IMR-90 (cell line): ENCODE measurements at regions not wholly inside any gene's neighbourhood (a gene's known extent, or its start where the extent isn't known, plus 50 kb on each side); places are given as distances from the start of the nearest gene placed in this dataset.

Experiments
- ATAC-seq: fragments of 200-7000 bp; cut with Tn5 transposase; 2 replicates; pipeline ENCODE4 v1.9.1; 2020; ENCODE audit warnings: low read depth, mild to moderate bottlenecking, moderate library complexity
- BruUV-seq: library from RNA; stranded (reverse); fragments of 400-500 nt; replicated peaks from 2 replicates; lab custom pipeline; 2021; lab: Mats Ljungman, UMichigan
- CTCF ChIA-PET: fragments of 300-600 bp; formaldehyde crosslinking; extraction: SDS; loops from one replicate; lab custom pipeline; 2021; ENCODE audit warnings: antibody characterized with exemption; lab: Yijun Ruan, JAX
- POLR2A ChIA-PET: fragments of 300-600 bp; sonication (Branson Sonifier 250); formaldehyde crosslinking; loops from one replicate; lab custom pipeline; 2022; ENCODE audit warnings: antibody characterized with exemption; ENCODE audit not compliant: unreplicated experiment; lab: Charles Lee
- DNase-seq: peaks from one replicate; pipeline ENCODE4 v3.0.0; 2013
- H2AFZ ChIP-seq: replicated peaks from 2 replicates; pipeline ENCODE3; 2013; ENCODE audit warnings: low read length, mild to moderate bottlenecking; ENCODE audit not compliant: poor library complexity
- H2AK5ac ChIP-seq: 2 replicates; pipeline ENCODE4 v1.6.1; 2013; ENCODE audit warnings: low read depth, low read length, inconsistent platforms
- H2AK9ac ChIP-seq: replicated peaks from 2 replicates; pipeline ENCODE3; 2013; ENCODE audit warnings: mild to moderate bottlenecking, low read depth, low read length, moderate library complexity; ENCODE audit not compliant: poor library complexity
- H2BK120ac ChIP-seq: 2 replicates; pipeline ENCODE4 v1.6.1; 2013; ENCODE audit warnings: low read depth, low read length, inconsistent platforms
- H2BK15ac ChIP-seq: 3 replicates; pipeline ENCODE4 v1.6.1; 2013; ENCODE audit warnings: low read depth, low read length, inconsistent platforms
- H2BK20ac ChIP-seq: 2 replicates; pipeline ENCODE4 v1.6.1; 2013; ENCODE audit warnings: low read depth, mild to moderate bottlenecking, inconsistent platforms, low read length, moderate library complexity
- H2BK5ac ChIP-seq: 2 replicates; pipeline ENCODE4 v1.6.1; 2013; ENCODE audit warnings: mild to moderate bottlenecking, low read depth, low read length, inconsistent platforms; ENCODE audit not compliant: poor library complexity, severe bottlenecking
- H3K14ac ChIP-seq: replicated peaks from 2 replicates; pipeline ENCODE4 v1.6.1; 2013; ENCODE audit warnings: low read depth, low read length, inconsistent platforms
- H3K18ac ChIP-seq: 2 replicates; pipeline ENCODE4 v1.6.1; 2013; ENCODE audit warnings: low read depth, low read length, control low read depth
- H3K23ac ChIP-seq: 2 replicates; pipeline ENCODE4 v1.6.1; 2013; ENCODE audit warnings: low read depth, low read length, inconsistent platforms
- H3K27ac ChIP-seq: 2 replicates; pipeline ENCODE4 v1.5.1; 2013; ENCODE audit warnings: mild to moderate bottlenecking, control low read depth, low read length; ENCODE audit not compliant: insufficient read depth
- H3K27me3 ChIP-seq: 2 replicates; pipeline ENCODE4 v1.6.1; 2013; ENCODE audit warnings: low read length; ENCODE audit not compliant: control insufficient read depth, insufficient read depth
- H3K36me3 ChIP-seq: 2 replicates; pipeline ENCODE4 v1.6.1; 2013; ENCODE audit warnings: low read length, mixed read lengths; ENCODE audit not compliant: control insufficient read depth, insufficient read depth
- H3K4ac ChIP-seq: 2 replicates; pipeline ENCODE4 v1.6.1; 2013; ENCODE audit warnings: low read depth, low read length, inconsistent platforms
- H3K4me1 ChIP-seq: 2 replicates; pipeline ENCODE4 v1.6.1; 2013; ENCODE audit warnings: low read length, mixed read lengths; ENCODE audit not compliant: control insufficient read depth, insufficient read depth
- H3K4me2 ChIP-seq: 2 replicates; pipeline ENCODE4 v1.6.1; 2013; ENCODE audit warnings: low read depth, mild to moderate bottlenecking, control low read depth, low read length, moderate library complexity
- H3K4me3 ChIP-seq: 2 replicates; pipeline ENCODE4 v1.5.1; 2013; ENCODE audit warnings: low read depth, mild to moderate bottlenecking, control low read depth, low read length, moderate library complexity; ENCODE audit not compliant: insufficient read depth
- H3K56ac ChIP-seq: 2 replicates; pipeline ENCODE4 v1.6.1; 2013; ENCODE audit warnings: low read length, inconsistent platforms; ENCODE audit not compliant: insufficient read depth; ENCODE audit errors: extremely low read depth
- H3K79me1 ChIP-seq, 2 experiments: 2 replicates each; pipeline ENCODE4 v1.6.1; 2013; ENCODE audit warnings: low read length in 2 of 2, inconsistent platforms in 1 of 2, low read depth in 1 of 2
- H3K9ac ChIP-seq: 2 replicates; pipeline ENCODE4 v1.6.1; 2013; ENCODE audit warnings: low read depth, low read length, control low read depth
- H3K9me1 ChIP-seq: 2 replicates; pipeline ENCODE4 v1.6.1; 2013; ENCODE audit warnings: low read length, inconsistent platforms; ENCODE audit not compliant: insufficient read depth
- H3K9me3 ChIP-seq: 2 replicates; pipeline ENCODE4 v1.6.1; 2013; ENCODE audit warnings: low read length; ENCODE audit not compliant: control insufficient read depth, insufficient read depth
- H4K20me1 ChIP-seq: 2 replicates; pipeline ENCODE4 v1.6.1; 2013; ENCODE audit warnings: low read length, inconsistent platforms; ENCODE audit not compliant: insufficient read depth
- H4K5ac ChIP-seq: 2 replicates; pipeline ENCODE4 v1.6.1; 2013; ENCODE audit warnings: mild to moderate bottlenecking, low read depth, low read length, control low read depth
- H4K8ac ChIP-seq, 2 experiments: 2 replicates each; pipeline ENCODE4 v1.6.1; 2013; ENCODE audit warnings: low read depth in 2 of 2, low read length in 2 of 2, control low read depth in 1 of 2, inconsistent platforms in 1 of 2
- H4K91ac ChIP-seq: 2 replicates; pipeline ENCODE4 v1.6.1; 2013; ENCODE audit warnings: low read depth, low read length, inconsistent platforms; ENCODE audit not compliant: insufficient read depth
- MAFK ChIP-seq: IDR thresholded peaks from 2 replicates; pipeline ENCODE4 v1.6.1; 2012; ENCODE audit warnings: low read depth, low read length, improper control_type of control experiment
- SMC3 ChIP-seq: fragments of 150-350 bp; IDR thresholded peaks from 2 replicates; pipeline ENCODE4 v1.6.1; 2016; ENCODE audit warnings: low read depth, mild to moderate bottlenecking, antibody characterized with exemption, low read length, moderate library complexity
- WGBS, 2 experiments: methylation state at CpG; one replicate each; pipeline versions ENCODE4 v1.1.5 to v1.1.7; 2013; ENCODE audit warnings: missing lambda C conversion rate in 2 of 2; ENCODE audit not compliant: insufficient read length in 1 of 2; ENCODE audit errors: extremely low coverage in 2 of 2; 5-methylcytosine and 5-hydroxymethylcytosine counted together
- dilution Hi-C: fragments of 300-500 bp; cut with HindIII; formaldehyde crosslinking; loops from one replicate; pipeline ENCODE4 v1.14.3; 2018; ENCODE audit warnings: low sequenced_read_pairs; ENCODE audit not compliant: unreplicated experiment
- in situ Hi-C: fragments of 300-500 bp; cut with MboI; formaldehyde crosslinking; loops from 3 replicates; pipeline ENCODE4 v1.14.3; 2019; ENCODE audit warnings: low sequenced_read_pairs, inconsistent platforms, mixed read lengths
- intact Hi-C: fragments of 100-400 bp; cut with micrococcal nuclease; formaldehyde crosslinking; loops from 2 replicates; pipeline ENCODE4 v1.10.0; 2022

GRCh38 chr1:71210718-71211117 is 129.9 kb upstream of the ZRANB2 start:
- no peak overlapping the region for H4K91ac ChIP-seq
- H3K4me2 ChIP-seq = no peak overlapping the region
- ChIA-PET POLR2A (no interaction called here), CTCF (interaction anchor here (0.5 kb wide), 1 partner anchor 273 kb away, joined by 3 read pairs; no protein-coding TSS in a partner anchor)
- H3K14ac ChIP-seq = no peak overlapping the region
- no peaks in the 10 kb centered on the region for H3K79me1 ChIP-seq
- H3K36me3 ChIP-seq = no peaks in the 10 kb centered on the region
- no peak overlapping the region for H3K4ac ChIP-seq
- in situ Hi-C loops (no loop called here), dilution Hi-C loops (no loop called here), intact Hi-C loops (no loop called here)
- no CpG with 5 or more reads among the region's 2 CpGs for WGBS, 2 experiments
- no peak overlapping the region for H3K23ac ChIP-seq
- H3K56ac ChIP-seq = no peak overlapping the region
- H3K9ac ChIP-seq = no peak overlapping the region
- no peak overlapping the region for H2BK15ac ChIP-seq
- no peak overlapping the region for H2AK9ac ChIP-seq
- H3K27me3 ChIP-seq = no peaks in the 10 kb centered on the region
- no peaks in the 10 kb centered on the region for H3K9me3 ChIP-seq
- no TSS peak for BruUV-seq
- no peak overlapping the region for H4K5ac ChIP-seq
- H3K9me1 ChIP-seq = no peaks in the 10 kb centered on the region
- no peaks in the 10 kb centered on the region for H4K20me1 ChIP-seq
- H3K4me1 ChIP-seq = no peaks in the 10 kb centered on the region
- no peak overlapping the region for H3K18ac ChIP-seq
- H3K4me3 ChIP-seq = no peak overlapping the region
- no peak for ATAC-seq
- H2BK120ac ChIP-seq = no peak overlapping the region
- H2AFZ ChIP-seq = no peak overlapping the region
- no peak overlapping the region for H3K27ac ChIP-seq
- no peak for TF ChIP-seq SMC3
- TF ChIP-seq MAFK = no peak
- DNase-seq = no peak
- no peak overlapping the region for H2BK20ac ChIP-seq
- no peak overlapping the region for H2BK5ac ChIP-seq
- no peak overlapping the region for H2AK5ac ChIP-seq
- H4K8ac ChIP-seq = no peak overlapping the region
